HepG2 (cell line): ENCODE measurements at regions not wholly inside any gene's neighbourhood (a gene's known extent, or its start where the extent isn't known, plus 50 kb on each side); places are given as distances from the start of the nearest gene placed in this dataset.

ENCODE experiments used
- ATAC-seq: fragments of 200-7000 bp; cut with Tn5 transposase; 3 replicates; pipeline ENCODE4 v1.9.1; 2020; ENCODE audit warnings: mild to moderate bottlenecking, moderate library complexity
- BruUV-seq: library from RNA; stranded (reverse); fragments of 400-500 nt; replicated peaks from 2 replicates; lab custom pipeline; 2021; lab: Mats Ljungman, UMichigan
- CTCF ChIA-PET: fragments of 300-600 bp; formaldehyde crosslinking; extraction: SDS; loops from one replicate; lab custom pipeline; 2021; ENCODE audit warnings: low total read pairs, inconsistent platforms, low intra/inter-chr PET ratio; lab: Yijun Ruan, JAX
- POLR2A ChIA-PET: fragments of 350-600 bp; sonication (Branson Sonifier 250); formaldehyde crosslinking; loops from one replicate; lab custom pipeline; 2020; ENCODE audit warnings: antibody characterized with exemption, inconsistent platforms; lab: Yijun Ruan, JAX
- DNase-seq: peaks from one replicate; pipeline ENCODE4 v3.0.0-alpha.2; 2015; ENCODE audit warnings: low spot score
- FAIRE-seq: peaks from 3 replicates; lab custom pipeline; 2011; peaks lifted over from hg19 to GRCh38; lab: Jason Lieb, UNC
- H2AFZ ChIP-seq: one replicate; pipeline ENCODE4 v1.6.1; 2011; ENCODE audit warnings: low read length, inconsistent platforms
- H3K27ac ChIP-seq: fragments of 300-600 bp; 3 replicates; pipeline ENCODE4 v1.8.0; 2011; ENCODE audit warnings: mixed run types, mild to moderate bottlenecking, mixed read lengths, low read length, inconsistent platforms; ENCODE audit not compliant: insufficient read depth; ENCODE audit errors: extremely low read length
- H3K27me3 ChIP-seq, 2 experiments: fragments of 200-600 bp in 1 of 2; 2 replicates in 1 of 2; 3 replicates in 1 of 2; pipeline versions ENCODE4 v1.6.0 to v1.8.0; 2011; ENCODE audit warnings: low read length in 2 of 2, mild to moderate bottlenecking in 2 of 2, moderate library complexity in 2 of 2, inconsistent platforms in 1 of 2; ENCODE audit not compliant: insufficient read depth in 2 of 2, control insufficient read depth in 1 of 2
- H3K36me3 ChIP-seq, 2 experiments: fragments of 200-600 bp in 1 of 2; replicated peaks in 1 of 2; 2 replicates in 1 of 2; 3 replicates in 1 of 2; pipeline versions ENCODE4 v1.5.1 to v1.8.0; 2011; ENCODE audit warnings: low read length in 2 of 2, inconsistent platforms in 1 of 2; ENCODE audit not compliant: insufficient read depth in 2 of 2, control insufficient read depth in 1 of 2
- H3K4me1 ChIP-seq: 2 replicates; pipeline ENCODE4 v1.5.1; 2012; ENCODE audit warnings: low read length, inconsistent platforms; ENCODE audit not compliant: insufficient read depth
- H3K4me2 ChIP-seq: 2 replicates; pipeline ENCODE4 v1.6.0; 2011; ENCODE audit warnings: low read depth, low read length, inconsistent platforms
- H3K4me3 ChIP-seq, 3 experiments: fragments of 200-600 bp in 1 of 3; sonication (generic), shearing (Covaris generic) in 1 of 3; replicated peaks in 1 of 3; 2 replicates each; pipeline ENCODE4 v1.5.1; 2011 to 2016; ENCODE audit warnings: low read length in 3 of 3, inconsistent platforms in 2 of 3, low read depth in 2 of 3, mild to moderate bottlenecking in 2 of 3, control low read depth in 1 of 3, mixed read lengths in 1 of 3; ENCODE audit not compliant: insufficient read depth in 1 of 3
- H3K79me2 ChIP-seq: one replicate; pipeline ENCODE4 v1.6.1; 2011; ENCODE audit warnings: low read length, inconsistent platforms; ENCODE audit not compliant: insufficient read depth
- H3K9ac ChIP-seq: 2 replicates; pipeline ENCODE4 v1.6.0; 2011; ENCODE audit warnings: mild to moderate bottlenecking, low read depth, low read length, inconsistent platforms; ENCODE audit not compliant: insufficient read depth
- H3K9me3 ChIP-seq: 2 replicates; pipeline ENCODE4 v1.5.1; 2012; ENCODE audit warnings: mild to moderate bottlenecking, low read length
- H4K20me1 ChIP-seq: 2 replicates; pipeline ENCODE4 v1.6.0; 2011; ENCODE audit warnings: inconsistent platforms, mild to moderate bottlenecking, low read length, moderate library complexity; ENCODE audit not compliant: insufficient read depth
- CERS6 ChIP-seq: sonication (generic); formaldehyde crosslinking; IDR thresholded peaks from 2 replicates; pipeline ENCODE4 v1.5.0; 2020; ENCODE audit warnings: missing genetic modification reagents
- FOXP4 ChIP-seq: sonication (generic); formaldehyde crosslinking; IDR thresholded peaks from 2 replicates; pipeline ENCODE4 v1.4.0; 2020; ENCODE audit warnings: missing genetic modification reagents
- MAFF ChIP-seq: IDR thresholded peaks from 2 replicates; pipeline ENCODE4 v1.6.1; 2011; ENCODE audit warnings: low read depth, low read length, improper control_type of control experiment
- MAFK ChIP-seq, 2 experiments: IDR thresholded peaks in 1 of 2; conservative IDR thresholded peaks in 1 of 2; 2 replicates each; pipeline ENCODE4 v1.6.1; 2011; ENCODE audit warnings: improper control_type of control experiment in 2 of 2, low read length in 2 of 2
- MNT ChIP-seq: fragments of 450-650 bp; IDR thresholded peaks from 2 replicates; pipeline ENCODE4 v1.6.1; 2016
- MTF2 ChIP-seq: sonication (generic); formaldehyde crosslinking; IDR thresholded peaks from 2 replicates; pipeline ENCODE4 v1.5.0; 2020; ENCODE audit warnings: missing genetic modification reagents, borderline replicate concordance
- NFE2L2 ChIP-seq: fragments of 150-350 bp; IDR thresholded peaks from 2 replicates; pipeline ENCODE4 v1.6.1; 2014; ENCODE audit warnings: low read length
- SKI ChIP-seq: fragments of 450-650 bp; IDR thresholded peaks from one replicate; pipeline ENCODE4 v1.6.1; 2018; ENCODE audit warnings: mild to moderate bottlenecking; ENCODE audit not compliant: partially characterized antibody
- TCF7L2 ChIP-seq: IDR thresholded peaks from 2 replicates; pipeline ENCODE4 v1.6.1; 2011; ENCODE audit warnings: mild to moderate bottlenecking, low read depth, low read length, moderate library complexity
- ZBTB10 ChIP-seq: sonication (generic); formaldehyde crosslinking; IDR thresholded peaks from 2 replicates; pipeline ENCODE4 v1.4.0; 2020; ENCODE audit warnings: missing genetic modification reagents, borderline replicate concordance
- ZNF234 ChIP-seq: sonication (generic); formaldehyde crosslinking; conservative IDR thresholded peaks from 2 replicates; pipeline ENCODE4 v1.5.1; 2020; ENCODE audit warnings: mild to moderate bottlenecking, missing genetic modification reagents
- ZNF264 ChIP-seq: sonication (generic); formaldehyde crosslinking; IDR thresholded peaks from 2 replicates; pipeline ENCODE4 v1.4.0; 2020; ENCODE audit warnings: missing genetic modification reagents
- ZNF276 ChIP-seq: sonication (generic); formaldehyde crosslinking; IDR thresholded peaks from 2 replicates; pipeline ENCODE4 v1.4.0; 2020; ENCODE audit warnings: mild to moderate bottlenecking, low read depth, missing genetic modification reagents
- ZNF564 ChIP-seq: sonication (generic); formaldehyde crosslinking; IDR thresholded peaks from 2 replicates; pipeline ENCODE4 v1.8.1; 2023; ENCODE audit warnings: mild to moderate bottlenecking, missing genetic modification reagents
- ZNF790 ChIP-seq: sonication (generic); formaldehyde crosslinking; IDR thresholded peaks from 2 replicates; pipeline ENCODE4 v1.8.0; 2022; ENCODE audit warnings: missing genetic modification reagents, mild to moderate bottlenecking, borderline replicate concordance
- ZNF841 ChIP-seq: sonication (generic); formaldehyde crosslinking; IDR thresholded peaks from 2 replicates; pipeline ENCODE4 v1.8.1; 2023; ENCODE audit warnings: missing genetic modification reagents, borderline replicate concordance
- in situ Hi-C: cut with HindIII; loops from 2 replicates; pipeline ENCODE4 v1.10.0; 2017; ENCODE audit warnings: low pct_unique_long_range_greater_than_20kb; ENCODE audit not compliant: extremely low pct_ligation_motif_present
- intact Hi-C: fragments of 100-400 bp; cut with micrococcal nuclease; formaldehyde crosslinking; loops from one replicate; pipeline ENCODE4 v1.10.0; 2022; ENCODE audit not compliant: unreplicated experiment

GRCh38 chr3:103085465-103085864 lies 650.6 kb downstream of the ZPLD1 start (continued):
- TF ChIP-seq MNT = no peak
- no peak for TF ChIP-seq TCF7L2
- no peak for TF ChIP-seq ZNF234 (CRISPR knock-in tag)
- TF ChIP-seq ZNF790 (CRISPR knock-in tag) = no peak
- no peak for TF ChIP-seq CERS6 (CRISPR knock-in tag)
- TF ChIP-seq ZNF841 (CRISPR knock-in tag) = no peak
- TF ChIP-seq MTF2 (CRISPR knock-in tag) = no peak
- no peak for TF ChIP-seq FOXP4 (CRISPR knock-in tag)
- TF ChIP-seq SKI = no peak

GRCh38 chr3:103089758-103090157 lies 654.9 kb downstream of the ZPLD1 start:
- ATAC-seq (no peak), DNase-seq (no peak), FAIRE-seq (no peak)
- peaks cover 21% of the 10 kb centered on the region for H3K9me3 ChIP-seq
- no peaks in the 10 kb centered on the region; the same call in 1 of the 2 replicates for H3K4me1 ChIP-seq
- no peak overlapping the region for H3K4me3 ChIP-seq
- no peaks in the 10 kb centered on the region for H3K27me3 ChIP-seq
- H3K36me3 ChIP-seq = no peaks in the 10 kb centered on the region
- intact Hi-C loops (no loop called here), in situ Hi-C loops (no loop called here)
- no peak overlapping the region for H3K27ac ChIP-seq
- no peaks in the 10 kb centered on the region for H4K20me1 ChIP-seq
- H3K9ac ChIP-seq = no peak overlapping the region
- CTCF ChIA-PET = no interaction called here
- no peak for TF ChIP-seq ZNF564 (CRISPR knock-in tag)
- peak; percentile 41 to 54; a peak in 2 of 4 replicates for TF ChIP-seq MAFK (conservative IDR thresholded peaks at IDR 0.05 in 1 of 2, IDR thresholded peaks at IDR 0.05 in 1 of 2; ENCODE audit: low read length in 2 of 2)
- TF ChIP-seq ZNF276 (CRISPR knock-in tag) = no peak
- peak; percentile 23; the same call in 1 of the 2 replicates for TF ChIP-seq NFE2L2
- TF ChIP-seq ZBTB10 (CRISPR knock-in tag) = no peak
- no peak for TF ChIP-seq ZNF264 (CRISPR knock-in tag)
- TF ChIP-seq MAFF = 0 out of 2 replicates have a peak, but pooled peaks have one; percentile 23
- POLR2A ChIA-PET = no interaction called here
- BruUV-seq = no TSS peak
- no peak overlapping the region for H2AFZ ChIP-seq
- no peaks in the 10 kb centered on the region for H3K79me2 ChIP-seq
- no peak overlapping the region for H3K4me2 ChIP-seq
